Prostate gland (tissue), 2 donors: ENCODE measurements at regions not wholly inside any gene's neighbourhood (a gene's known extent, or its start where the extent isn't known, plus 50 kb on each side); places are given as distances from the start of the nearest gene placed in this dataset.

Experiments
- DNase-seq: peaks from one replicate; pipeline ENCODE4 v3.0.0-alpha.2; 2019; ENCODE audit warnings: low spot score
- H3K27ac ChIP-seq, 2 donors: fragments of 200-600 bp; sonication (generic); 2 replicates each; pipeline ENCODE4 v1.5.1; 2017 to 2019
- H3K27me3 ChIP-seq: fragments of 200-600 bp; sonication (generic); replicated peaks from 2 replicates; pipeline ENCODE4 v1.5.1; 2019; ENCODE audit not compliant: insufficient read depth
- H3K36me3 ChIP-seq, 2 donors: fragments of 200-600 bp; sonication (generic); 1 replicate in 1 of 2; 2 replicates in 1 of 2; pipeline versions ENCODE4 v1.5.1 to v1.8.1; 2017 to 2019
- H3K4me1 ChIP-seq: fragments of 200-600 bp; sonication (generic); replicated peaks from 2 replicates; pipeline ENCODE4 v1.5.1; 2019
- H3K4me3 ChIP-seq, 2 donors: fragments of 200-600 bp; sonication (generic); 2 replicates each; pipeline ENCODE4 v1.5.1; 2017 to 2019
- H3K9me3 ChIP-seq: fragments of 200-600 bp; sonication (generic); 2 replicates; pipeline ENCODE4 v1.5.1; 2017
- CTCF ChIP-seq, 4 experiments: fragments of 200-600 bp in 2 of 4; fragments of 450-650 bp in 2 of 4; sonication (generic) in 2 of 4; IDR thresholded peaks; 1 replicate in 3 of 4; 2 replicates in 1 of 4; pipeline ENCODE4 v1.5.1; 2016 to 2019; ENCODE audit warnings: antibody characterized with exemption in 4 of 4, mild to moderate bottlenecking in 2 of 4, moderate library complexity in 2 of 4
- POLR2A ChIP-seq: fragments of 450-650 bp; IDR thresholded peaks from one replicate; pipeline ENCODE4 v1.6.1; 2016; ENCODE audit warnings: antibody characterized with exemption, mild to moderate bottlenecking
- POLR2AphosphoS5 ChIP-seq: sonication (generic); formaldehyde crosslinking; IDR thresholded peaks from one replicate; pipeline ENCODE4 v1.6.1; 2017; ENCODE audit warnings: antibody characterized with exemption
- WGBS: methylation state at CpG from one replicate; pipeline ENCODE4 v1.1.5; 2018; 5-methylcytosine and 5-hydroxymethylcytosine counted together
- intact Hi-C: fragments of 100-400 bp; cut with DNase I; formaldehyde crosslinking; loops from one replicate; pipeline ENCODE4 v1.14.2; 2022

GRCh38 chr2:7813541-7814292, 868.1 kb upstream of the ID2 start:
- TF ChIP-seq POLR2A (no peak), POLR2AphosphoS5 (no peak), CTCF (IDR thresholded peaks at IDR 0.05) (no peak)
- Histone ChIP-seq H3K27me3 (no peaks in the 10 kb centered on the region), H3K27ac (no peak overlapping the region), H3K4me1 (no peaks in the 10 kb centered on the region), H3K9me3 (no peaks in the 10 kb centered on the region), H3K4me3 (no peak overlapping the region), H3K36me3 (no peaks in the 10 kb centered on the region)
- no peak for DNase-seq
- intact Hi-C loops: no loop called here
- 91% methylated on average over 9 of the region's 9 CpGs for WGBS

GRCh38 chr2:7815726-7816125, 866.1 kb upstream of the ID2 start:
- Histone ChIP-seq H3K27ac (no peak overlapping the region), H3K36me3 (no peaks in the 10 kb centered on the region), H3K4me3 (no peak overlapping the region), H3K9me3 (no peaks in the 10 kb centered on the region), H3K4me1 (no peaks in the 10 kb centered on the region), H3K27me3 (no peaks in the 10 kb centered on the region)
- WGBS: 83% methylated on average over 3 of the region's 3 CpGs
- no peak for TF ChIP-seq CTCF (IDR thresholded peaks at IDR 0.05)
- TF ChIP-seq POLR2AphosphoS5: no peak
- TF ChIP-seq POLR2A: no peak
- intact Hi-C loops: no loop called here
- DNase-seq: no peak

- WGBS: 92% methylated on average over 7 of the region's 7 CpGs
- Histone ChIP-seq H3K9me3 (no peaks in the 10 kb centered on the region), H3K4me1 (no peaks in the 10 kb centered on the region), H3K27me3 (no peaks in the 10 kb centered on the region), H3K36me3 (no peaks in the 10 kb centered on the region), H3K27ac (no peak overlapping the region), H3K4me3 (no peak overlapping the region)
- intact Hi-C loops: no loop called here
- TF ChIP-seq POLR2A (no peak), CTCF (IDR thresholded peaks at IDR 0.05) (no peak), POLR2AphosphoS5 (no peak)
- no peak for DNase-seq
These were observed 865.6 kb upstream of the ID2 start for GRCh38 chr2:7816233-7816632.

- 89% methylated on average over 2 of the region's 2 CpGs for WGBS
- DNase-seq: no peak
- Histone ChIP-seq H3K36me3 (no peaks in the 10 kb centered on the region), H3K4me1 (no peaks in the 10 kb centered on the region), H3K27me3 (no peaks in the 10 kb centered on the region), H3K4me3 (no peak overlapping the region), H3K27ac (no peak overlapping the region), H3K9me3 (no peaks in the 10 kb centered on the region)
- no peak for TF ChIP-seq POLR2A
- TF ChIP-seq POLR2AphosphoS5: no peak
- no peak for TF ChIP-seq CTCF (IDR thresholded peaks at IDR 0.05)
- intact Hi-C loops: no loop called here
These were observed 864.9 kb upstream of the ID2 start for GRCh38 chr2:7816944-7817343.

- DNase-seq: no peak
- H3K27ac ChIP-seq: no peak overlapping the region
- no peaks in the 10 kb centered on the region for H3K36me3 ChIP-seq
- H3K27me3 ChIP-seq: no peaks in the 10 kb centered on the region
- no peaks in the 10 kb centered on the region for H3K9me3 ChIP-seq
- intact Hi-C loops: no loop called here
- no peak overlapping the region for H3K4me3 ChIP-seq
- no peak for TF ChIP-seq CTCF (IDR thresholded peaks at IDR 0.05)
- TF ChIP-seq POLR2A: no peak
- TF ChIP-seq POLR2AphosphoS5: no peak
- 91% methylated on average over 5 of the region's 5 CpGs for WGBS
- H3K4me1 ChIP-seq: no peaks in the 10 kb centered on the region
These were observed 862.5 kb upstream of the ID2 start for GRCh38 chr2:7819316-7819715.
